AG10803 (cell line): ENCODE measurements at regions not wholly inside any gene's neighbourhood (a gene's known extent, or its start where the extent isn't known, plus 50 kb on each side); places are given as distances from the start of the nearest gene placed in this dataset.

Source experiments
- DNase-seq: peaks from one replicate; pipeline ENCODE4 v3.0.0; 2010; ENCODE audit warnings: low read depth
- H3K4me3 ChIP-seq: 2 replicates; pipeline ENCODE4 v1.5.1; 2011; ENCODE audit warnings: mild to moderate bottlenecking, low read length, control low read depth
- CTCF ChIP-seq: conservative IDR thresholded peaks from 2 replicates; pipeline ENCODE4 v1.5.1; 2011; ENCODE audit warnings: mild to moderate bottlenecking, low read length, control low read depth, inconsistent platforms

GRCh38 chr14:85895603-85896002, 365.7 kb downstream of the FLRT2 start:
- no peak for TF ChIP-seq CTCF
- no peak for DNase-seq
- H3K4me3 ChIP-seq = no peak overlapping the region

DNA sequence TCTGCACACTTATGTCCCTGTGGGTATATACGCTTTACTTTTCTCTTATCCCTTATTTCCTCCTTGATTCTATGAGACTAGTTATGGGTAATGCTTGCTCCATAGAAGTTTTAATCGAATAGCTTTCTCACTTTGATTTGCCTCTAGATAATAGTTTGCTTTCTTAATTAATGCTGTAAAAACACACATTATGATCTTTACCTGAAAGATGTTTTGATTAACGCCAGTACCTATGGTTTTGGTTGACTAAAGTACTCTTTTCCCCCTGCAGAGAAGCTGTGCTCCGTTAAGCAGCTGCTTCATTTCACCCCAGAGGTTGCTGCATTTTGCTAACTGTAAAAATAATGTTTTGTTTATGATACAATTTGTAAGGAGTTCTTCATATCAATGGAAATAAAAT, 362.3 kb downstream of the FLRT2 start:
- H3K4me3 ChIP-seq = no peak overlapping the region
- DNase-seq = no peak
- TF ChIP-seq CTCF = no peak

DNA sequence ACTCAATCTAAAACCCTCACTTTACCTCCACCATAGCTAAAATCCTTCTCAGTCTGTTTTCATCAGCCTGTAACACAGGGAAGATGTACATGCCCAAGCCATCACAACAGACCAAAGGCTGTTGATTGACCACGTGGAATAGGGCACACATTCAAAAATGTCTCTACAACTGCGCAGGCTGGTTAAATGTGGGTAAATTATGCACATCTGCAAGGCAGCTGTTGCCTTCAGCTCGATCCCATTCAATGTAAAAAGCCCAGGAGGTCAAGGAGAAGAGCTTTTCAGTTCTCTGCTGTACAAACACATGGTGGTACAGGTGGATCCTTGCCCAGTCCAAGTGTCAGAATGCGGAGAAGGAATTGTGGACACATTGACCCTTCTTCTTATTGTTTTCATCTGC, 354.0 kb downstream of the FLRT2 start:
- DNase-seq = no peak
- no peak overlapping the region for H3K4me3 ChIP-seq
- no peak for TF ChIP-seq CTCF

GRCh38 chr14:85883101-85883500, 353.2 kb downstream of the FLRT2 start:
- no peak for TF ChIP-seq CTCF
- no peak for DNase-seq
- no peak overlapping the region for H3K4me3 ChIP-seq

DNA sequence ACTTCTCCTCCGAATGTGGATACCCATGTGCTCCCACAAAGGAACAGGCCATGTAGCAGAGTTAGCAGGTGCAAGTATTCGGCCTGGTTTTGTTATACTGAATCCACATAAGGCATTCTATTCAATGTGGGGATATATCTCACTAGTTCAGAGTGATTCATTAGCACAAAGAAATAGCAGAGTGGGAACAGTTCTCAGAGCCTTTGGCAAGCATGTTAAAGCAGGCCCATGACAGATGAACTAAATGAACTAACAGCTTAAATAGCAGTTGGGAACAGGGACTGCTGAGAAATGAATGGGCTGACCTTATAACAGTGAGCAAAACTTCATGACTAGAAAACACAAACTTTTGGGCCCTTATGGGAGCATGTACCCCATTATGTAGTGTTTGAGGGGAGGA, 352.0 kb downstream of the FLRT2 start:
- no peak for TF ChIP-seq CTCF
- H3K4me3 ChIP-seq = no peak overlapping the region
- no peak for DNase-seq

DNA sequence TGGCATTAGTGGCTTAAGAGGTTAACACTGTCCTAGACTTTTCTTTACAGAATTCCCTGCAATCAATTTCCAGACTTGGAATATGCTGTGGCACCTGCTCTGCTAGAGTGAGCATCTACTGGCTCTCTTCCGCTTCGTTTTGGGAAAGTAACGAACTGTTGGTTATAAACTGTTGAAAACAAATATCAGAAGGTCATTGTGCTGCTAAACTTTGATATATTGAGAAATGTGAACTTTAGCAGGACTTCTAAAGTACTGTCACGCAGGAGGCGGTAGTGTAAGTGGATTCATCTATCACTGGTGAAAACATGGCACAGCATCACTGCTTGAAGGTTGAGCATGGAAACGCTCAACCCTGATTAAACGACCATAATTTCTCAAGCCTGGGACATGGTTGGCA, 348.9 kb downstream of the FLRT2 start:
- H3K4me3 ChIP-seq = no peak overlapping the region

GRCh38 chr14:85873006-85873405, 343.1 kb downstream of the FLRT2 start:
- H3K4me3 ChIP-seq = no peak overlapping the region
- no peak for DNase-seq
- no peak for TF ChIP-seq CTCF

More for the DNA sequence above, 348.9 kb downstream of the FLRT2 start:
- no peak for DNase-seq
- TF ChIP-seq CTCF = no peak
